B cell (primary cell): ENCODE measurements at regions not wholly inside any gene's neighbourhood (a gene's known extent, or its start where the extent isn't known, plus 50 kb on each side); places are given as distances from the start of the nearest gene placed in this dataset.

ENCODE experiments used
- EZH2 ChIP-seq: IDR thresholded peaks from 2 replicates; pipeline ENCODE4 v1.6.1; 2012; ENCODE audit warnings: borderline replicate concordance, low read depth, mild to moderate bottlenecking, moderate library complexity, low read length; ENCODE audit not compliant: insufficient read depth, poor library complexity, severe bottlenecking
- TF ChIP-seq, protein P1 (sequence below): fragments of 200-600 bp; IDR thresholded peaks from one replicate; pipeline ENCODE4 v1.8.0; 2022; ENCODE audit warnings: antibody characterized with exemption, mild to moderate bottlenecking

DNA sequence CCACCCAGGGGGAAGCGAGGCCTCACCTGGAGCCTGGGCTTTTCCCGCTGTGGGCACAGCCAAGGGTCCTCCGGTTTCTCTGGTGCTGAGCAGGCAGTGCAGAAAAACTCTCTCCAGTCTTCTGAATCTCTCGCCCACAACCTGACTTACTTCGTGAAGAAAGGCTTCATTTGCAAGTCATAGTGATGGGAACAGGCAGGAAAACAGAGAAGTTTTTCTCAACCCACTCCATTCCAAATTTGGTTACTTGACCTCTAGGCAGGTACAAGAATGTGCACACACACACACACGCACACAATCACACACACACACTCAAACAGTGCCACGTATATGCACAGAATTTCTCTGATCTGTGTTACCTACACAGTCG, 524.5 kb downstream of the CD83 start:
- TF ChIP-seq, protein P1, sequence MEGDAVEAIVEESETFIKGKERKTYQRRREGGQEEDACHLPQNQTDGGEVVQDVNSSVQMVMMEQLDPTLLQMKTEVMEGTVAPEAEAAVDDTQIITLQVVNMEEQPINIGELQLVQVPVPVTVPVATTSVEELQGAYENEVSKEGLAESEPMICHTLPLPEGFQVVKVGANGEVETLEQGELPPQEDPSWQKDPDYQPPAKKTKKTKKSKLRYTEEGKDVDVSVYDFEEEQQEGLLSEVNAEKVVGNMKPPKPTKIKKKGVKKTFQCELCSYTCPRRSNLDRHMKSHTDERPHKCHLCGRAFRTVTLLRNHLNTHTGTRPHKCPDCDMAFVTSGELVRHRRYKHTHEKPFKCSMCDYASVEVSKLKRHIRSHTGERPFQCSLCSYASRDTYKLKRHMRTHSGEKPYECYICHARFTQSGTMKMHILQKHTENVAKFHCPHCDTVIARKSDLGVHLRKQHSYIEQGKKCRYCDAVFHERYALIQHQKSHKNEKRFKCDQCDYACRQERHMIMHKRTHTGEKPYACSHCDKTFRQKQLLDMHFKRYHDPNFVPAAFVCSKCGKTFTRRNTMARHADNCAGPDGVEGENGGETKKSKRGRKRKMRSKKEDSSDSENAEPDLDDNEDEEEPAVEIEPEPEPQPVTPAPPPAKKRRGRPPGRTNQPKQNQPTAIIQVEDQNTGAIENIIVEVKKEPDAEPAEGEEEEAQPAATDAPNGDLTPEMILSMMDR, result no peak
- no peak for TF ChIP-seq EZH2
